Omental fat pad (tissue), 3 donors: ENCODE measurements at regions not wholly inside any gene's neighbourhood (a gene's known extent, or its start where the extent isn't known, plus 50 kb on each side); places are given as distances from the start of the nearest gene placed in this dataset.

Experiments
- ATAC-seq: fragments of 150-250 bp; one replicate; pipeline ENCODE4 v1.9.1; 2016; ENCODE audit warnings: mild to moderate bottlenecking, moderate library complexity; ENCODE audit not compliant: low FRiP score
- DNase-seq: peaks from one replicate; pipeline ENCODE4 v3.0.0-alpha.2; 2019; ENCODE audit warnings: low spot score
- TF ChIP-seq, protein P1 (sequence below), 3 donors: fragments of 450-650 bp; IDR thresholded peaks; one replicate each; pipeline ENCODE4 v1.5.1; 2016 to 2017; ENCODE audit warnings: antibody characterized with exemption in 3 of 3, mild to moderate bottlenecking in 3 of 3, moderate library complexity in 2 of 3

DNA sequence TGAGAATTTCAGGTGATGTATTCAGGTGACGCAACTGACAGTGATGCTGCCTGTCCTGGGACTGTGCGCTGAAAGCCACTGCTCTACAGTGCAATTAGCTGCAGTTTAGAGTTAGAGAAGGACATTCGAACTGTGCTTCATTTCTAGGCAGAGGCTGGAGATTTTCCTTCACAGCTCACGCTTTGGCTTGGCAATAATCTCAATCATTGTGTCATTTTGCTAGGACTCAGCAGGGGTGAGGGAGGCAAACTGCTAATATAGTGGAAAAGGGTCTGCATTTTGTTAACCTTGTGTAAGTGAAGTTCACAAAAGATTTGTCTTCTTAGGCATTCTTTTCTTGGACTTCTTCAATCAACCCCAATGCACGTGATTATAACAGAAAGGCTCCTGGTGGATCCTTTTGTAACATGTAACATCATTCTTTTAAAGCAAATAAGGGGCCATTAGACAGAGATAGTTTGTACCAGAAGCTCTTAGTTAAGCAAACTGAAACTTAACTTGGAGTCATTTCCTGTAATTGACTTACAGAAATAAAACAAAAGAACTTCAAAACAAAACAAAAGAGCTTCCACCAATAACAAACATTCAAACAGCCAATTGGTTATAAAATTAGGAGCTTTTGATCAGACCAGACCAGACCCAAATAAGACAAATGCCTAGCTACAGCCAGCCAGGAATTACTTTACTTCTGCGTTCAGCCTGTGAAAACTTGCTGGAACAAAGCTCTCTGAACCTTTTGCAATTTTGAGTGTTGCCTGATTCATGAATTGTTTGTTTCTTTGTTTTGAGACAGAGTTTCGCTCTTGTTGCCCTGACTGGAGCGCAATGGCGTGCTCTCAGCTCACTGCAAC, 1376.3 kb upstream of the CELF4 start:
- ATAC-seq (no peak), DNase-seq (no peak)
- TF ChIP-seq, protein P1, sequence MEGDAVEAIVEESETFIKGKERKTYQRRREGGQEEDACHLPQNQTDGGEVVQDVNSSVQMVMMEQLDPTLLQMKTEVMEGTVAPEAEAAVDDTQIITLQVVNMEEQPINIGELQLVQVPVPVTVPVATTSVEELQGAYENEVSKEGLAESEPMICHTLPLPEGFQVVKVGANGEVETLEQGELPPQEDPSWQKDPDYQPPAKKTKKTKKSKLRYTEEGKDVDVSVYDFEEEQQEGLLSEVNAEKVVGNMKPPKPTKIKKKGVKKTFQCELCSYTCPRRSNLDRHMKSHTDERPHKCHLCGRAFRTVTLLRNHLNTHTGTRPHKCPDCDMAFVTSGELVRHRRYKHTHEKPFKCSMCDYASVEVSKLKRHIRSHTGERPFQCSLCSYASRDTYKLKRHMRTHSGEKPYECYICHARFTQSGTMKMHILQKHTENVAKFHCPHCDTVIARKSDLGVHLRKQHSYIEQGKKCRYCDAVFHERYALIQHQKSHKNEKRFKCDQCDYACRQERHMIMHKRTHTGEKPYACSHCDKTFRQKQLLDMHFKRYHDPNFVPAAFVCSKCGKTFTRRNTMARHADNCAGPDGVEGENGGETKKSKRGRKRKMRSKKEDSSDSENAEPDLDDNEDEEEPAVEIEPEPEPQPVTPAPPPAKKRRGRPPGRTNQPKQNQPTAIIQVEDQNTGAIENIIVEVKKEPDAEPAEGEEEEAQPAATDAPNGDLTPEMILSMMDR (IDR thresholded peaks at IDR 0.05): no peak

DNA sequence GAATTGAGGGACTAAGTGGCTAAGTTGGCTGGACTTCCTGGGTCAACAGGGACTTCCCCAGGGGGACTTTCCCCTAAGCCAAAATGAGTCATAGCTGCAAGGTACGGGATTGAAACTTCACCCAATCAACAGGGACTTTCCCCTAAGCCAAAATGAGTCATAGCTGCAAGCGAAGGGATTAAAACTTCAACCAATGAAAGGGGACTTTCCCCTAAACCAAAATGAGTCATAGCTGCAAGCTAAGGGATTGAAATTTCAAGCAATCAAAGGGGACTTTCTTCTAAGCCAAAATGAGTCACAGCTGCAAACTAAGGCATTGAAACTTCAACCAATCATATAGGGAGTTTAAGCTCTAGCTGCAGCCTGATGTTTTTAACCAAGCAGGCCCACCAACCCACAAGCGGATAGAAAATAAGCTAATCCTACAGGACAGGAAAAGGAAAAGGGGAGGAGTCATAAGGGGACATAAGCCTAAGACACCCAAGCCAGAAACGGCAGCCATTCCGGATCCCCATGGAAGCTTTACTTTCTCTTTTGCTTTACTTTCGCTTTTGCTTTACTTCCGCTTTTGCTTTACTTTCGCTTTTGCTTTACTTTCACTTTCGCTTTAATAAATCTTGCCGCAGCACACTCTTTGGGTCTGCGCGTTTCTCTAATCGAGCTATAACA, 1375.4 kb upstream of the CELF4 start:
- TF ChIP-seq, protein P1 (IDR thresholded peaks at IDR 0.05): no peak
- DNase-seq (no peak), ATAC-seq (no peak)

DNA sequence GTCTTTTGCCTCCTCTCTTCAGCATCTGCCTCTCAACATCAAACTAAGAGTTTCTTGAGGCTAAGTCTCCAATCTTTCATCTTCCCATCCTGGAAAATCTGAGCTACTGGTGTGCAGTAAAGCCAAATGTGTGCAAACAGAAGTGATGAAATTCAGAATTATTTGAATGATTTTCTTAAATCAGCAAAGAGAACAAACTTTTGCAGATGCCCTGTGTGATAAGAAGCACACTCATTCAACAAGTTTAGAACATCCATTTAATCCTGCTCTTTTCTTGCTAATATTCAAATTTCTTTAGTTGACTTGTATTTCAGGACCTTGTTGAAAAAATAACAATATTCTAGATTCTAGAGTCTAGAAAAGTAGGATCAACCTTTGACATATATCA, 1374.9 kb upstream of the CELF4 start:
- TF ChIP-seq, protein P1 (IDR thresholded peaks at IDR 0.05): no peak
- no peak for DNase-seq

DNA sequence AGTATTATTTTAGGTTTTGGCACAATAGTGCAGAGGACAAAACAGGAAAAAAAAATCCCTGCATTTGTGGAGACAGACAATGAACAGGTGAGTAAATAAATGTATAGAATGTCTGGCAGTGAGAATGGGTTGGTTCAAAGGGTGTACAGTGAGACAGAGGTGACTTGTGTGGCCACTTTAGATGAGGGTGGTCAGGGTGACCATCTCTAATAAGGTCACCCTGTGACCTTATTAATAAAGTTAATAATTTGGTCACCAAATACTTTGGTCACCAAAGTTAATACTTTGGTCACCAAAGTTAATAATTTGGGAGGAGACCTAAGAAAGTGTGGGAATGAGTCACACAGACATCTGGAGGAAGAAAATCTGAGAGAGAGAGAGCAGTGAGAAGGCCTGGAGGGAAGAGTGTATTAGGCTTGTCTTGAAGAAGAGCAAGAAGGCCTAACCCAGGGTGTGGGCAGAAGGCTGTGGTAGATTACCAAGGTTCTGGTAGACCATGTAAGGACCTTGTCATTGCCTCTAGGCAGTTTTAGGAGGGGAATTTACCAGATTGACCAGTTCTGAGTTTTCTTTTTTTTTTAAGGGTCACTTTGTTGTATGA, 1368.4 kb upstream of the CELF4 start:
- ATAC-seq (no peak), DNase-seq (no peak)
- TF ChIP-seq, protein P1 (IDR thresholded peaks at IDR 0.05): no peak

More for the DNA sequence above, 1374.9 kb upstream of the CELF4 start:
- no peak for ATAC-seq

DNA sequence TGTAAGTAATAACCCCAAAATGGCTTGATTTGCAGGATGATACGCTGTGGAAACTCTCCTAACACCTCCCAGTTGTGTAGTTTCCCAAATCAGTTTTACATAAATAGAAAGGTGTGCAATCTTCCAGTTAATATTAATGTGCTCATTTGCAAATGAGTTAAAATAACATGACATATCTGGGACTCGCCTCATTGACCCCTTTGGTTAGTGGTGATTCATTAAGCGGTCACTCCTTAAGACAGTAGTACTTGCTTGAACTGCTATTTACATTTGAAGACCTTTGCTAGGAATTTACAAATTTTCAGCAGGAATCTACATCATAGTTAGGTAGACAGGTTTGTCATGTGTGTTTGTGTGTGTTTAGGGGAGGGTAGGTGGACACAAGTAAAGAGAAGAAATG, 1367.7 kb upstream of the CELF4 start:
- ATAC-seq (no peak), DNase-seq (no peak)
- TF ChIP-seq, protein P1 (IDR thresholded peaks at IDR 0.05): no peak

DNA sequence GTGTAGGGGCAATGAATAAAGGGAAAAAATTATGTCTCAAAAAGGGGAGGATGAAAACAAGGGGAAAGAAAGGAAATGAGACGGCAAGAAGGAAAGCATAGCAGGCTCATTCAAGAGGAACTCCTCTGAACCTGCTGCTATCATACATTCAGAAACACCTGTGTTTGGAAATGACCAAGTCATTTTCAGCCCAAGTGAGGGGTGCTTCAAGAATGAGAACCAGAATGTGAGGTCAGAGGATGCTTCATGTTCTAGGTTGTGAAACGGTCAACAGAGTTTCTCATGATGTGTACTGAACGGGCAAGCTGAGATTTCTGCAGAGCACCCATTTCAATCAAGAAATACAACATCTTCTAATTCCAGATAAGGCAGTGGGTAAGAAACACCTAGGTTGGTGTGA, 1367.2 kb upstream of the CELF4 start:
- ATAC-seq (no peak), DNase-seq (no peak)
- TF ChIP-seq, protein P1 (IDR thresholded peaks at IDR 0.05): no peak
